DND-41 (cell line): ENCODE measurements at regions not wholly inside any gene's neighbourhood (a gene's known extent, or its start where the extent isn't known, plus 50 kb on each side); places are given as distances from the start of the nearest gene placed in this dataset.

Experiments used
- ATAC-seq: fragments of 200-7000 bp; cut with Tn5 transposase; 3 replicates; pipeline ENCODE4 v1.9.1; 2021; ENCODE audit warnings: low read depth; ENCODE audit not compliant: insufficient read depth
- DNase-seq: peaks from one replicate; pipeline ENCODE4 v3.0.0-alpha.2; 2020
- H2AFZ ChIP-seq: 2 replicates; pipeline ENCODE4 v1.6.0; 2012; ENCODE audit warnings: low read depth, low read length
- H3K27ac ChIP-seq: 2 replicates; pipeline ENCODE4 v1.5.1; 2012; ENCODE audit warnings: low read length, inconsistent platforms
- H3K27me3 ChIP-seq: fragments of 200-600 bp; sonication (generic); 2 replicates; pipeline ENCODE4 v1.6.0; 2012; ENCODE audit warnings: low read length, mild to moderate bottlenecking, inconsistent platforms; ENCODE audit not compliant: insufficient read depth, poor library complexity
- H3K36me3 ChIP-seq: 2 replicates; pipeline ENCODE4 v1.5.1; 2012; ENCODE audit warnings: low read length, inconsistent platforms; ENCODE audit not compliant: insufficient read depth
- H3K4me1 ChIP-seq: 2 replicates; pipeline ENCODE4 v1.5.1; 2012; ENCODE audit warnings: mild to moderate bottlenecking, low read length; ENCODE audit not compliant: insufficient read depth
- H3K4me2 ChIP-seq: 2 replicates; pipeline ENCODE4 v1.6.0; 2012; ENCODE audit warnings: mild to moderate bottlenecking, moderate library complexity, low read length, inconsistent platforms; ENCODE audit not compliant: insufficient read depth
- H3K4me3 ChIP-seq, 2 experiments: fragments of 200-600 bp in 1 of 2; shearing (Covaris generic) in 1 of 2; 2 replicates each; pipeline ENCODE4 v1.5.1; 2012 to 2016; ENCODE audit warnings: inconsistent platforms in 2 of 2, low read length in 2 of 2, mild to moderate bottlenecking in 2 of 2, low read depth in 1 of 2, moderate library complexity in 1 of 2
- H3K79me2 ChIP-seq: 2 replicates; pipeline ENCODE4 v1.6.0; 2012; ENCODE audit warnings: low read length, inconsistent platforms; ENCODE audit not compliant: insufficient read depth
- H3K9ac ChIP-seq: 2 replicates; pipeline ENCODE4 v1.6.0; 2012; ENCODE audit warnings: low read depth, mild to moderate bottlenecking, inconsistent platforms, low read length, moderate library complexity
- H3K9me3 ChIP-seq: 2 replicates; pipeline ENCODE4 v1.5.1; 2012; ENCODE audit warnings: low read length, moderate library complexity, mild to moderate bottlenecking, inconsistent platforms; ENCODE audit not compliant: insufficient read depth, severe bottlenecking
- H4K20me1 ChIP-seq: 2 replicates; pipeline ENCODE4 v1.6.0; 2012; ENCODE audit warnings: low read length; ENCODE audit not compliant: insufficient read depth
- EZH2 ChIP-seq: IDR thresholded peaks from 3 replicates; pipeline ENCODE4 v1.6.1; 2012; ENCODE audit warnings: borderline replicate concordance, low read depth, mild to moderate bottlenecking, moderate library complexity, low read length, inconsistent platforms; ENCODE audit not compliant: severe bottlenecking
- TF ChIP-seq, protein P1 (sequence below): IDR thresholded peaks from 2 replicates; pipeline ENCODE4 v1.5.1; 2012; ENCODE audit warnings: borderline replicate concordance, low read length, moderate library complexity, mild to moderate bottlenecking; ENCODE audit not compliant: poor library complexity, severe bottlenecking; ENCODE audit errors: extremely low read depth

DNA sequence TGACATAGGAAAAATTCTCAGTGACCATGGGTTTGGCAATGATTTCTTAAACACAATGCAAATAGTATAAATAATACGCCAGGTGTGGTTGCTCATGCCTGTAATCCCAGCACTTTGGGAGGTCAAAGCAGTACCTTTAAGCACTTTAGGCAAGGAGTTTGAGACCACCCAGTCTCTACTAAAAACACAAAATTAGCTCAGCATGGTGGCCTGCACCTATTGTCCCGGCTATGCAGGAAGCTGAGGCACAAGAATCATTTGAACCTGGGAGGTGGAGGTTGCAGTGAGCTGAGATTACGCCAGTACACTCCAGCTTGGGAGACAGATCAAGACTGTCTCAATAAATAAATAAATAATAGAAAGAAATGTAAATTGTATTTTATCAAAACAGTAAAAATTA lies 356.5 kb upstream of the SLITRK6 start:
- no peaks in the 10 kb centered on the region for H3K4me1 ChIP-seq
- no peak overlapping the region for H3K9ac ChIP-seq
- no peaks in the 10 kb centered on the region for H3K9me3 ChIP-seq
- no peaks in the 10 kb centered on the region for H4K20me1 ChIP-seq
- H3K4me3 ChIP-seq: no peak overlapping the region
- no peak for ATAC-seq
- H3K4me2 ChIP-seq: no peak overlapping the region
- no peak for DNase-seq
- no peaks in the 10 kb centered on the region for H3K79me2 ChIP-seq
- no peak overlapping the region for H3K27ac ChIP-seq
- H3K36me3 ChIP-seq: no peaks in the 10 kb centered on the region
- H3K27me3 ChIP-seq: no peaks in the 10 kb centered on the region
- no peak for TF ChIP-seq EZH2
- TF ChIP-seq, protein P1, sequence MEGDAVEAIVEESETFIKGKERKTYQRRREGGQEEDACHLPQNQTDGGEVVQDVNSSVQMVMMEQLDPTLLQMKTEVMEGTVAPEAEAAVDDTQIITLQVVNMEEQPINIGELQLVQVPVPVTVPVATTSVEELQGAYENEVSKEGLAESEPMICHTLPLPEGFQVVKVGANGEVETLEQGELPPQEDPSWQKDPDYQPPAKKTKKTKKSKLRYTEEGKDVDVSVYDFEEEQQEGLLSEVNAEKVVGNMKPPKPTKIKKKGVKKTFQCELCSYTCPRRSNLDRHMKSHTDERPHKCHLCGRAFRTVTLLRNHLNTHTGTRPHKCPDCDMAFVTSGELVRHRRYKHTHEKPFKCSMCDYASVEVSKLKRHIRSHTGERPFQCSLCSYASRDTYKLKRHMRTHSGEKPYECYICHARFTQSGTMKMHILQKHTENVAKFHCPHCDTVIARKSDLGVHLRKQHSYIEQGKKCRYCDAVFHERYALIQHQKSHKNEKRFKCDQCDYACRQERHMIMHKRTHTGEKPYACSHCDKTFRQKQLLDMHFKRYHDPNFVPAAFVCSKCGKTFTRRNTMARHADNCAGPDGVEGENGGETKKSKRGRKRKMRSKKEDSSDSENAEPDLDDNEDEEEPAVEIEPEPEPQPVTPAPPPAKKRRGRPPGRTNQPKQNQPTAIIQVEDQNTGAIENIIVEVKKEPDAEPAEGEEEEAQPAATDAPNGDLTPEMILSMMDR: no peak
- no peak overlapping the region for H2AFZ ChIP-seq

DNA sequence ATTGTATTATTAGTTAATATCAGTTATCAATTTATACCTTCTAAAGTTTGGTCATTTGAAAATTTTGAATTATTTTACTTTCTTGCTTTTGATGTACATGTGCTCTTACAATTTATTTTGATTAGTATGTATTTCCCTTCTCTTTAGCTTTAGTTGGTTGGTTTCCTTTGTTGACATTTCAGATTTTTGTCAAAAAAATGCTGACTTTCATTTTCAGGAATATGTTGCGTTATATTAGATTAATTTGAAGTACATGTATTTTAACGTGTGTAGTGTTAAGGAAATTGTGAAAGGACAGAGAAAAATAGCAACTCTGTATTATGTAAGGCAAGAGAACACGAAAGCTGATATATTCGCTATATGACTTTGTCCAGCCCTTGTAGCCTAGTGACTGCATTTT lies 342.9 kb upstream of the SLITRK6 start:
- no peak overlapping the region for H3K27ac ChIP-seq
- H3K36me3 ChIP-seq: no peaks in the 10 kb centered on the region
- no peak overlapping the region for H3K9ac ChIP-seq
- no peaks in the 10 kb centered on the region for H3K4me1 ChIP-seq
- H3K27me3 ChIP-seq: no peaks in the 10 kb centered on the region
- no peak for TF ChIP-seq EZH2
- TF ChIP-seq, protein P1: no peak
- no peaks in the 10 kb centered on the region for H3K79me2 ChIP-seq
- H3K4me2 ChIP-seq: no peak overlapping the region
- ATAC-seq (no peak), DNase-seq (no peak)
- no peaks in the 10 kb centered on the region for H4K20me1 ChIP-seq
- H3K9me3 ChIP-seq: no peaks in the 10 kb centered on the region
- H3K4me3 ChIP-seq: no peak overlapping the region
- no peak overlapping the region for H2AFZ ChIP-seq

DNA sequence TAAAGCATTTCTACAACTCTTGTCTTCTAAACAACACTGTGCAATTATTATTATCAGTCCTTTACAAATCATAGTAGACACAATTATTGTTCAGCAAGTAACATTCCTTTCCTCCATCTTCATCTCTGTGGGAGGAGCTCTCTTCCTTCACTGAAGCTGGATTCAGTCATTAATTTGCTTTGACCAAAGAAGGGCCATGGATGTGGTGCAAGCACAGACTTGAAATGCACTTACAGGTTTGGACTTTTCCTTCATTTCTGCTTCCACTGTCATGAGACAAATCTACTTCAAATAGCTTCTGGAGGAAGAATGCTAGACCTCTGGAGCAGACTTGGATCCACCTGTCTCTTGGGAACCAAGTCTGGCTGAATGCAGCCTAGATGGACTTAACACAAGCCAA lies 336.6 kb upstream of the SLITRK6 start:
- H3K4me1 ChIP-seq: no peaks in the 10 kb centered on the region
- H3K9me3 ChIP-seq: no peaks in the 10 kb centered on the region
- no peak for TF ChIP-seq EZH2
- H3K4me3 ChIP-seq: no peak overlapping the region
- ATAC-seq (no peak), DNase-seq (no peak)
- no peaks in the 10 kb centered on the region for H3K27me3 ChIP-seq
- H3K4me2 ChIP-seq: no peak overlapping the region
- no peak overlapping the region for H3K27ac ChIP-seq
- no peaks in the 10 kb centered on the region for H3K79me2 ChIP-seq
- H3K36me3 ChIP-seq: no peaks in the 10 kb centered on the region
- no peak overlapping the region for H3K9ac ChIP-seq
- no peaks in the 10 kb centered on the region for H4K20me1 ChIP-seq
- no peak overlapping the region for H2AFZ ChIP-seq

DNA sequence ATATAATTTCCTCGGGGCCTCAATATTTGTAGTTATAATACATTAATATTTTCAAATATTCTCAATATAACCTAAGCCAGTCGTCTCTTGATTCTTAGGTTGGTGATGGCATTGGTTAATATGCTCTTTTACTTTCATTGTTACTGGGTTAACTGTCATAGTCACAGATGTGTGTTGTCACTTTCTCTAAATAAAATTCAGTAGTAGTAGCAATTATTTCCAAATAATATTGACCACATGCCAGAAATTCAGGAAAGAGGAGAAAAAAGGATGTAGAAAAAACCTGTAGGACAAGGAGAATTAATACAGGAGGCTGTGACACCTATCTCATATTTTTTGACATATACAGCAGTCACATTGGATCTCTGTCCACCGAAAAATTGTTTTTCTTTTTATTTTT lies 322.7 kb upstream of the SLITRK6 start:
- H3K79me2 ChIP-seq: no peaks in the 10 kb centered on the region
- H2AFZ ChIP-seq: no peak overlapping the region
- ATAC-seq (no peak), DNase-seq (no peak)
- TF ChIP-seq, protein P1: no peak
- no peak for TF ChIP-seq EZH2
- no peaks in the 10 kb centered on the region for H3K9me3 ChIP-seq
- H3K9ac ChIP-seq: no peak overlapping the region
- H3K4me3 ChIP-seq: no peak overlapping the region
- H3K4me2 ChIP-seq: no peak overlapping the region
- H3K36me3 ChIP-seq: no peaks in the 10 kb centered on the region
- H3K27me3 ChIP-seq: no peaks in the 10 kb centered on the region
- H3K27ac ChIP-seq: no peak overlapping the region
- H4K20me1 ChIP-seq: no peaks in the 10 kb centered on the region
- no peaks in the 10 kb centered on the region for H3K4me1 ChIP-seq
